IMR-90 (cell line): ENCODE measurements at regions not wholly inside any gene's neighbourhood (a gene's known extent, or its start where the extent isn't known, plus 50 kb on each side); places are given as distances from the start of the nearest gene placed in this dataset.

Experiments
- ATAC-seq: fragments of 200-7000 bp; cut with Tn5 transposase; 2 replicates; pipeline ENCODE4 v1.9.1; 2020; ENCODE audit warnings: low read depth, mild to moderate bottlenecking, moderate library complexity
- BruUV-seq: library from RNA; stranded (reverse); fragments of 400-500 nt; replicated peaks from 2 replicates; lab custom pipeline; 2021; lab: Mats Ljungman, UMichigan
- CTCF ChIA-PET: fragments of 300-600 bp; formaldehyde crosslinking; extraction: SDS; loops from one replicate; lab custom pipeline; 2021; ENCODE audit warnings: antibody characterized with exemption; lab: Yijun Ruan, JAX
- POLR2A ChIA-PET: fragments of 300-600 bp; sonication (Branson Sonifier 250); formaldehyde crosslinking; loops from one replicate; lab custom pipeline; 2022; ENCODE audit warnings: antibody characterized with exemption; ENCODE audit not compliant: unreplicated experiment; lab: Charles Lee
- DNase-seq: peaks from one replicate; pipeline ENCODE4 v3.0.0; 2013
- H2AFZ ChIP-seq: replicated peaks from 2 replicates; pipeline ENCODE3; 2013; ENCODE audit warnings: low read length, mild to moderate bottlenecking; ENCODE audit not compliant: poor library complexity
- H2AK5ac ChIP-seq: 2 replicates; pipeline ENCODE4 v1.6.1; 2013; ENCODE audit warnings: low read depth, low read length, inconsistent platforms
- H2AK9ac ChIP-seq: replicated peaks from 2 replicates; pipeline ENCODE3; 2013; ENCODE audit warnings: mild to moderate bottlenecking, low read depth, low read length, moderate library complexity; ENCODE audit not compliant: poor library complexity
- H2BK120ac ChIP-seq: 2 replicates; pipeline ENCODE4 v1.6.1; 2013; ENCODE audit warnings: low read depth, low read length, inconsistent platforms
- H2BK15ac ChIP-seq: 3 replicates; pipeline ENCODE4 v1.6.1; 2013; ENCODE audit warnings: low read depth, low read length, inconsistent platforms
- H2BK20ac ChIP-seq: 2 replicates; pipeline ENCODE4 v1.6.1; 2013; ENCODE audit warnings: low read depth, mild to moderate bottlenecking, inconsistent platforms, low read length, moderate library complexity
- H2BK5ac ChIP-seq: 2 replicates; pipeline ENCODE4 v1.6.1; 2013; ENCODE audit warnings: mild to moderate bottlenecking, low read depth, low read length, inconsistent platforms; ENCODE audit not compliant: poor library complexity, severe bottlenecking
- H3K14ac ChIP-seq: replicated peaks from 2 replicates; pipeline ENCODE4 v1.6.1; 2013; ENCODE audit warnings: low read depth, low read length, inconsistent platforms
- H3K18ac ChIP-seq: 2 replicates; pipeline ENCODE4 v1.6.1; 2013; ENCODE audit warnings: low read depth, low read length, control low read depth
- H3K23ac ChIP-seq: 2 replicates; pipeline ENCODE4 v1.6.1; 2013; ENCODE audit warnings: low read depth, low read length, inconsistent platforms
- H3K27ac ChIP-seq: 2 replicates; pipeline ENCODE4 v1.5.1; 2013; ENCODE audit warnings: mild to moderate bottlenecking, control low read depth, low read length; ENCODE audit not compliant: insufficient read depth
- H3K27me3 ChIP-seq: 2 replicates; pipeline ENCODE4 v1.6.1; 2013; ENCODE audit warnings: low read length; ENCODE audit not compliant: control insufficient read depth, insufficient read depth
- H3K36me3 ChIP-seq: 2 replicates; pipeline ENCODE4 v1.6.1; 2013; ENCODE audit warnings: low read length, mixed read lengths; ENCODE audit not compliant: control insufficient read depth, insufficient read depth
- H3K4ac ChIP-seq: 2 replicates; pipeline ENCODE4 v1.6.1; 2013; ENCODE audit warnings: low read depth, low read length, inconsistent platforms
- H3K4me1 ChIP-seq: 2 replicates; pipeline ENCODE4 v1.6.1; 2013; ENCODE audit warnings: low read length, mixed read lengths; ENCODE audit not compliant: control insufficient read depth, insufficient read depth
- H3K4me2 ChIP-seq: 2 replicates; pipeline ENCODE4 v1.6.1; 2013; ENCODE audit warnings: low read depth, mild to moderate bottlenecking, control low read depth, low read length, moderate library complexity
- H3K4me3 ChIP-seq: 2 replicates; pipeline ENCODE4 v1.5.1; 2013; ENCODE audit warnings: low read depth, mild to moderate bottlenecking, control low read depth, low read length, moderate library complexity; ENCODE audit not compliant: insufficient read depth
- H3K56ac ChIP-seq: 2 replicates; pipeline ENCODE4 v1.6.1; 2013; ENCODE audit warnings: low read length, inconsistent platforms; ENCODE audit not compliant: insufficient read depth; ENCODE audit errors: extremely low read depth
- H3K79me1 ChIP-seq, 2 experiments: 2 replicates each; pipeline ENCODE4 v1.6.1; 2013; ENCODE audit warnings: low read length in 2 of 2, inconsistent platforms in 1 of 2, low read depth in 1 of 2
- H3K9ac ChIP-seq: 2 replicates; pipeline ENCODE4 v1.6.1; 2013; ENCODE audit warnings: low read depth, low read length, control low read depth
- H3K9me1 ChIP-seq: 2 replicates; pipeline ENCODE4 v1.6.1; 2013; ENCODE audit warnings: low read length, inconsistent platforms; ENCODE audit not compliant: insufficient read depth
- H3K9me3 ChIP-seq: 2 replicates; pipeline ENCODE4 v1.6.1; 2013; ENCODE audit warnings: low read length; ENCODE audit not compliant: control insufficient read depth, insufficient read depth
- H4K20me1 ChIP-seq: 2 replicates; pipeline ENCODE4 v1.6.1; 2013; ENCODE audit warnings: low read length, inconsistent platforms; ENCODE audit not compliant: insufficient read depth
- H4K5ac ChIP-seq: 2 replicates; pipeline ENCODE4 v1.6.1; 2013; ENCODE audit warnings: mild to moderate bottlenecking, low read depth, low read length, control low read depth
- H4K8ac ChIP-seq, 2 experiments: 2 replicates each; pipeline ENCODE4 v1.6.1; 2013; ENCODE audit warnings: low read depth in 2 of 2, low read length in 2 of 2, control low read depth in 1 of 2, inconsistent platforms in 1 of 2
- H4K91ac ChIP-seq: 2 replicates; pipeline ENCODE4 v1.6.1; 2013; ENCODE audit warnings: low read depth, low read length, inconsistent platforms; ENCODE audit not compliant: insufficient read depth
- BHLHE40 ChIP-seq: fragments of 150-350 bp; IDR thresholded peaks from 2 replicates; pipeline ENCODE4 v1.6.1; 2016; ENCODE audit warnings: mild to moderate bottlenecking, low read depth, low read length
- FOS ChIP-seq: fragments of 150-350 bp; IDR thresholded peaks from 2 replicates; pipeline ENCODE4 v1.6.1; 2016; ENCODE audit warnings: low read depth, low read length
- MXI1 ChIP-seq: IDR thresholded peaks from 2 replicates; pipeline ENCODE4 v1.6.1; 2012; ENCODE audit warnings: low read depth, mild to moderate bottlenecking, low read length, moderate library complexity, borderline replicate concordance
- RAD21 ChIP-seq: IDR thresholded peaks from 2 replicates; pipeline ENCODE4 v1.6.1; 2012; ENCODE audit warnings: low read length, improper control_type of control experiment
- SMC3 ChIP-seq: fragments of 150-350 bp; IDR thresholded peaks from 2 replicates; pipeline ENCODE4 v1.6.1; 2016; ENCODE audit warnings: low read depth, mild to moderate bottlenecking, antibody characterized with exemption, low read length, moderate library complexity
- WGBS, 2 experiments: methylation state at CpG; one replicate each; pipeline versions ENCODE4 v1.1.5 to v1.1.7; 2013; ENCODE audit warnings: missing lambda C conversion rate in 2 of 2; ENCODE audit not compliant: insufficient read length in 1 of 2; ENCODE audit errors: extremely low coverage in 2 of 2; 5-methylcytosine and 5-hydroxymethylcytosine counted together
- dilution Hi-C: fragments of 300-500 bp; cut with HindIII; formaldehyde crosslinking; loops from one replicate; pipeline ENCODE4 v1.14.3; 2018; ENCODE audit warnings: low sequenced_read_pairs; ENCODE audit not compliant: unreplicated experiment
- in situ Hi-C: fragments of 300-500 bp; cut with MboI; formaldehyde crosslinking; loops from 3 replicates; pipeline ENCODE4 v1.14.3; 2019; ENCODE audit warnings: low sequenced_read_pairs, inconsistent platforms, mixed read lengths
- intact Hi-C: fragments of 100-400 bp; cut with micrococcal nuclease; formaldehyde crosslinking; loops from 2 replicates; pipeline ENCODE4 v1.10.0; 2022
- TF ChIP-seq, protein P1 (sequence below): fragments of 150-350 bp; IDR thresholded peaks from 2 replicates; pipeline ENCODE4 v1.6.1; 2016; ENCODE audit warnings: low read depth, mild to moderate bottlenecking, low read length, moderate library complexity, borderline replicate concordance
- TF ChIP-seq, protein P2 (sequence below): conservative IDR thresholded peaks from 2 replicates; pipeline ENCODE4 v1.5.1; 2012; ENCODE audit warnings: mild to moderate bottlenecking, low read depth, low read length, improper control_type of control experiment

DNA sequence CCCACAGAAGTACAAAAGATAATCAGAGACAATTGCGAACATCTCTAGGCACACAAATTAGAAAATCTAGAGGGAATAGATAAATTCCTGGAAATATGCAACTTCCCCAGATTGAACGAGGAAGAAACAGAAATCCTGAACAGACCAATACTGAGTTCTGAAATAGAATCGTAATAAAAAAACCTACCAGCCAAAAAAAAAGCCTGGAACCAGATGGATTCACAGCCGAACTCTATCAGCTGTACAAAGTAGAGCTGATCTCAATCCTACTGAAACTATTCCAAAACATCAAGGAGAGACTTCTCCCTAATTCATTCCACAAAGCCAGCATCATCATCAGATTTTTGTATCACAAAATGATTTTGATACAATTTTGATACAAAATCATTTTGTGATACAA is 206.4 kb downstream of the REEP3 start:
- no peak overlapping the region for H3K14ac ChIP-seq
- H2AK9ac ChIP-seq = no peak overlapping the region
- no peak overlapping the region for H3K18ac ChIP-seq
- H4K20me1 ChIP-seq = no peaks in the 10 kb centered on the region
- H3K9me3 ChIP-seq = no peaks in the 10 kb centered on the region
- ChIA-PET POLR2A (no interaction called here), CTCF (no interaction called here)
- 60% methylated on average over 1 of the region's 4 CpGs; no CpG with 5 or more reads in 1 of the 2 experiments for WGBS, 2 experiments
- H3K56ac ChIP-seq = no peak overlapping the region
- H3K9me1 ChIP-seq = 0 out of 2 replicates have a peak, but pooled peaks cover 3% of the 10 kb centered on the region
- intact Hi-C loops (loop anchor here (5.0 kb wide), 1 partner anchor 35 kb away; no protein-coding TSS in a partner anchor), dilution Hi-C loops (no loop called here), in situ Hi-C loops (no loop called here)
- H3K4me3 ChIP-seq = no peak overlapping the region
- no peak for TF ChIP-seq RAD21
- no peak for TF ChIP-seq MXI1
- TF ChIP-seq, protein P1, sequence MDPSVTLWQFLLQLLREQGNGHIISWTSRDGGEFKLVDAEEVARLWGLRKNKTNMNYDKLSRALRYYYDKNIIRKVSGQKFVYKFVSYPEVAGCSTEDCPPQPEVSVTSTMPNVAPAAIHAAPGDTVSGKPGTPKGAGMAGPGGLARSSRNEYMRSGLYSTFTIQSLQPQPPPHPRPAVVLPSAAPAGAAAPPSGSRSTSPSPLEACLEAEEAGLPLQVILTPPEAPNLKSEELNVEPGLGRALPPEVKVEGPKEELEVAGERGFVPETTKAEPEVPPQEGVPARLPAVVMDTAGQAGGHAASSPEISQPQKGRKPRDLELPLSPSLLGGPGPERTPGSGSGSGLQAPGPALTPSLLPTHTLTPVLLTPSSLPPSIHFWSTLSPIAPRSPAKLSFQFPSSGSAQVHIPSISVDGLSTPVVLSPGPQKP = no peak
- TF ChIP-seq, protein P2, sequence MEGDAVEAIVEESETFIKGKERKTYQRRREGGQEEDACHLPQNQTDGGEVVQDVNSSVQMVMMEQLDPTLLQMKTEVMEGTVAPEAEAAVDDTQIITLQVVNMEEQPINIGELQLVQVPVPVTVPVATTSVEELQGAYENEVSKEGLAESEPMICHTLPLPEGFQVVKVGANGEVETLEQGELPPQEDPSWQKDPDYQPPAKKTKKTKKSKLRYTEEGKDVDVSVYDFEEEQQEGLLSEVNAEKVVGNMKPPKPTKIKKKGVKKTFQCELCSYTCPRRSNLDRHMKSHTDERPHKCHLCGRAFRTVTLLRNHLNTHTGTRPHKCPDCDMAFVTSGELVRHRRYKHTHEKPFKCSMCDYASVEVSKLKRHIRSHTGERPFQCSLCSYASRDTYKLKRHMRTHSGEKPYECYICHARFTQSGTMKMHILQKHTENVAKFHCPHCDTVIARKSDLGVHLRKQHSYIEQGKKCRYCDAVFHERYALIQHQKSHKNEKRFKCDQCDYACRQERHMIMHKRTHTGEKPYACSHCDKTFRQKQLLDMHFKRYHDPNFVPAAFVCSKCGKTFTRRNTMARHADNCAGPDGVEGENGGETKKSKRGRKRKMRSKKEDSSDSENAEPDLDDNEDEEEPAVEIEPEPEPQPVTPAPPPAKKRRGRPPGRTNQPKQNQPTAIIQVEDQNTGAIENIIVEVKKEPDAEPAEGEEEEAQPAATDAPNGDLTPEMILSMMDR = no peak
- TF ChIP-seq FOS = no peak
- no peak for TF ChIP-seq SMC3
- TF ChIP-seq BHLHE40 = no peak
- H3K27me3 ChIP-seq = peaks cover 12% of the 10 kb centered on the region
- H2AFZ ChIP-seq = no peak overlapping the region
- H3K4ac ChIP-seq = no peak overlapping the region
- H2BK15ac ChIP-seq = no peak overlapping the region
- no peak overlapping the region for H4K91ac ChIP-seq
- H2AK5ac ChIP-seq = no peak overlapping the region
- no TSS peak for BruUV-seq
- DNase-seq = no peak
- no peak overlapping the region for H3K9ac ChIP-seq
- no peaks in the 10 kb centered on the region for H3K36me3 ChIP-seq
- no peak overlapping the region for H3K23ac ChIP-seq
- H2BK120ac ChIP-seq = no peak overlapping the region
- H3K4me2 ChIP-seq = no peak overlapping the region
- no peak overlapping the region for H4K5ac ChIP-seq
- no peak overlapping the region for H4K8ac ChIP-seq
- H3K27ac ChIP-seq = no peak overlapping the region
- H3K4me1 ChIP-seq = no peaks in the 10 kb centered on the region
- H3K79me1 ChIP-seq = no peaks in the 10 kb centered on the region
- no peak for ATAC-seq
- H2BK5ac ChIP-seq = no peak overlapping the region
- H2BK20ac ChIP-seq = no peak overlapping the region
